Caco-2 (cell line): ENCODE measurements at regions not wholly inside any gene's neighbourhood (a gene's known extent, or its start where the extent isn't known, plus 50 kb on each side); places are given as distances from the start of the nearest gene placed in this dataset.

Experiments used
- BruUV-seq: library from RNA; stranded (reverse); fragments of 400-500 nt; replicated peaks from 2 replicates; lab custom pipeline; 2021; lab: Mats Ljungman, UMichigan
- CTCF ChIA-PET: fragments of 300-600 bp; sonication (Branson Sonifier 250); formaldehyde crosslinking; loops from one replicate; lab custom pipeline; 2022; ENCODE audit warnings: antibody characterized with exemption; lab: Charles Lee
- POLR2A ChIA-PET: fragments of 300-600 bp; sonication (Branson Sonifier 250); formaldehyde crosslinking; loops from one replicate; lab custom pipeline; 2022; ENCODE audit warnings: antibody characterized with exemption; lab: Charles Lee
- DNase-seq, 2 experiments: peaks; one replicate each; pipeline versions ENCODE4 v3.0.0 to v3.0.0-alpha.2; 2020 to 2022
- H3K27me3 ChIP-seq: replicated peaks from 2 replicates; pipeline ENCODE4 v1.6.0; 2011; ENCODE audit warnings: low read length; ENCODE audit not compliant: control insufficient read depth, insufficient read depth
- H3K36me3 ChIP-seq: 2 replicates; pipeline ENCODE4 v1.5.1; 2011; ENCODE audit warnings: low read length; ENCODE audit not compliant: control insufficient read depth, insufficient read depth
- H3K4me1 ChIP-seq: fragments of 250-450 bp; sonication (Bioruptor Pico); 2 replicates; pipeline ENCODE4 v1.5.1; 2020; ENCODE audit warnings: mild to moderate bottlenecking
- H3K4me3 ChIP-seq: 2 replicates; pipeline ENCODE4 v1.5.1; 2011; ENCODE audit warnings: low read depth, mild to moderate bottlenecking, control low read depth, low read length
- H3K9me3 ChIP-seq: fragments of 250-450 bp; sonication (Bioruptor Pico); 2 replicates; pipeline ENCODE4 v1.5.1; 2020; ENCODE audit warnings: mild to moderate bottlenecking, moderate library complexity
- H3K27ac Mint-ChIP-seq: one replicate; pipeline ENCODE4 v1.8.0; 2022; ENCODE audit warnings: mixed read lengths; ENCODE audit not compliant: unreplicated experiment
- H3K27me3 Mint-ChIP-seq: one replicate; pipeline ENCODE4 v1.8.0; 2022; ENCODE audit warnings: mixed read lengths; ENCODE audit not compliant: insufficient read depth, unreplicated experiment
- H3K36me3 Mint-ChIP-seq: one replicate; pipeline ENCODE4 v1.8.0; 2022; ENCODE audit warnings: mild to moderate bottlenecking, mixed read lengths; ENCODE audit not compliant: insufficient read depth, unreplicated experiment
- H3K4me1 Mint-ChIP-seq: one replicate; pipeline ENCODE4 v1.8.0; 2022; ENCODE audit warnings: low read depth, mixed read lengths; ENCODE audit not compliant: unreplicated experiment
- H3K4me3 Mint-ChIP-seq: one replicate; pipeline ENCODE4 v1.8.0; 2022; ENCODE audit warnings: mild to moderate bottlenecking, moderate library complexity, mixed read lengths; ENCODE audit not compliant: unreplicated experiment
- H3K9me3 Mint-ChIP-seq: one replicate; pipeline ENCODE4 v1.8.0; 2022; ENCODE audit warnings: mixed read lengths; ENCODE audit not compliant: unreplicated experiment
- CTCF ChIP-seq, 2 experiments: fragments of 200-600 bp in 1 of 2; IDR thresholded peaks; 1 replicate in 1 of 2; 2 replicates in 1 of 2; pipeline versions ENCODE4 v1.5.1 to v1.8.0; 2011 to 2022; ENCODE audit warnings: antibody characterized with exemption in 1 of 2, control low read depth in 1 of 2, inconsistent platforms in 1 of 2, low read depth in 1 of 2, low read length in 1 of 2, mild to moderate bottlenecking in 1 of 2, moderate library complexity in 1 of 2; ENCODE audit not compliant: insufficient read depth in 1 of 2, severe bottlenecking in 1 of 2, unreplicated experiment in 1 of 2
- intact Hi-C: fragments of 100-400 bp; cut with micrococcal nuclease; formaldehyde crosslinking; loops from one replicate; pipeline ENCODE4 v1.10.0; 2022; ENCODE audit not compliant: unreplicated experiment

DNA sequence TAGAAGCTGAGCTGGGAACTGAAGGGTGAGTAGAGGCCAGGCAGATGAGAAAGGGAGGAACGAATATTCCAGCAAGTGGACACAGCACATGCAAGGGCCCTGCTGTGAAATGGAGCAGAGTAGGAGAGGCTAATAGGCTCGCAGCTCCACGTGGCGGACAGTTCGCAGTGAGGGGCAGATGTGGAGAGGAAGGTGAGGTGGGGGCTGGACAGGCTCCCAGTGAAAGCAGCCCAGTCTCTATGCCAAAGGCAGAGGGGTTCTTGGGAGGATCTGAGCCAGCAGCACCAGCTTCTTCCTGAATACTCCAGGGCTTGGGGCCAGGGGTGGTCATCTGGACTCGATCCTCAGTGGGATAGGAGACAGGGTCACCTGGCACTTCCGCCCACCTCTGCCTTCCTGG, 81.0 kb downstream of the CEBPB start:
- no peak for TF ChIP-seq CTCF (IDR thresholded peaks at IDR 0.05; ENCODE audit: insufficient read depth in 1 of 2, low read depth in 1 of 2, low read length in 1 of 2, severe bottlenecking in 1 of 2, unreplicated experiment in 1 of 2)
- Histone ChIP-seq H3K27me3 (no peaks in the 10 kb centered on the region), H3K36me3 (no peaks in the 10 kb centered on the region), H3K4me3 (no peak overlapping the region), H3K9me3 (no peaks in the 10 kb centered on the region), H3K4me1 (peaks cover 21% of the 10 kb centered on the region)
- BruUV-seq = no TSS peak
- no peak overlapping the region for H3K4me3 Mint-ChIP-seq
- no peaks in the 10 kb centered on the region for H3K27me3 Mint-ChIP-seq
- no peaks in the 10 kb centered on the region for H3K9me3 Mint-ChIP-seq
- H3K27ac Mint-ChIP-seq = peak overlapping the region; percentile 2
- POLR2A ChIA-PET = no interaction called here
- no peaks in the 10 kb centered on the region for H3K36me3 Mint-ChIP-seq
- CTCF ChIA-PET = interaction anchor here (0.9 kb wide), 1 partner anchor 81 kb away, joined by 3 read pairs; the partner anchor contains the start of gene CEBPB
- H3K4me1 Mint-ChIP-seq = peaks cover 23% of the 10 kb centered on the region
- intact Hi-C loops = loop anchor here (2.0 kb wide), 1 partner anchor 81 kb away; the partner anchor contains the start of gene CEBPB
- DNase-seq = no peak

- no peak overlapping the region for H3K4me3 ChIP-seq
- POLR2A ChIA-PET = interaction anchor here (0.6 kb wide), 1 partner anchor 16 kb away, joined by 3 read pairs; no protein-coding TSS in a partner anchor
- H3K36me3 Mint-ChIP-seq = no peaks in the 10 kb centered on the region
- intact Hi-C loops = loop anchor here (2.0 kb wide), 1 partner anchor 81 kb away; the partner anchor contains the start of gene CEBPB
- no TSS peak for BruUV-seq
- H3K27me3 ChIP-seq = no peaks in the 10 kb centered on the region
- no peak overlapping the region for H3K4me3 Mint-ChIP-seq
- H3K4me1 ChIP-seq = peaks cover 23% of the 10 kb centered on the region
- no peak overlapping the region for H3K27ac Mint-ChIP-seq
- peaks cover 24% of the 10 kb centered on the region for H3K4me1 Mint-ChIP-seq
- no peak for DNase-seq
- H3K9me3 Mint-ChIP-seq = no peaks in the 10 kb centered on the region
- CTCF ChIA-PET = interaction anchor here (0.9 to 1.4 kb wide), 2 partner anchors 9 to 81 kb away, joined by 3 read pairs; partner anchors contain the start of gene CEBPB
- no peak for TF ChIP-seq CTCF (IDR thresholded peaks at IDR 0.05; ENCODE audit: insufficient read depth in 1 of 2, low read depth in 1 of 2, low read length in 1 of 2, severe bottlenecking in 1 of 2, unreplicated experiment in 1 of 2)
- H3K9me3 ChIP-seq = no peaks in the 10 kb centered on the region
- H3K27me3 Mint-ChIP-seq = no peaks in the 10 kb centered on the region
- no peaks in the 10 kb centered on the region for H3K36me3 ChIP-seq
Observed at GRCh38 chr20:50272030-50272723, 81.5 kb downstream of the CEBPB start.

DNA sequence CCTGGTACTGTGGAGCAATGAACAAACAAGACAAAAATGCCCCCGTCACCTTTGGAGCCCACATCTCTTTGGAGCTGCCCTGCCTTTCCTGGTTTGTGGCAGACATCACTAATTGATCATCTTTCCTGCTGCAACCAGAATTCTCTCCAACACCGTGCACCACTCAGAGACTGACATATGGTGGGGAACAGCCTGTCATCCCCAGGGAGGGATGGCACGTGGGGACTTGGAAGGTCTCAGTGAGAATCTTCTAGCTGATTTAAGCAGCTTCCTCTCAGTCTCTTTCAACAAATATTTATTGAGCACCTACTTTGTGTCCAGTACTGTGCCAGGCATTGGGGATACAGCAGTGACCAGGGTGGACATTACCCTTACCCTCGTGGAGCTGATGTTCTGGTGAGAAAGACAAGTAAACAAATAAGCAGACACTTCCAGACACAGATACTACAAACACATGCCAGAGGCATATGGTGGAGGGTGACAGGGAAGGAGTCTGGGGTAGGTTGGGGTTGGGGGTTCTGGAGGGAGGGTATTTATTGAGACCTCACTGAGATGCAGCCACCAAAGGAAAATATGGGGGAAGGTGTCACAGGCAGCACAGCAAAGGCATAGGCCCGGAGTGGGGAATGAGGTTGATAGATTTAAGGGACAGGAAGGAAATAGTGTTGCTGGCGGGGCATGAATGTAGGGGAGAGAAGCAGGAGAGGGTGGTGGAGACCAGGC, 82.3 kb downstream of the CEBPB start:
- intact Hi-C loops = loop anchor here (2.0 kb wide), 1 partner anchor 82 kb away; the partner anchor contains the start of gene CEBPB
- H3K27ac Mint-ChIP-seq = no peak overlapping the region
- peaks cover 22% of the 10 kb centered on the region for H3K4me1 Mint-ChIP-seq
- Histone ChIP-seq H3K4me1 (peaks cover 23% of the 10 kb centered on the region), H3K4me3 (no peak overlapping the region), H3K27me3 (no peaks in the 10 kb centered on the region), H3K36me3 (no peaks in the 10 kb centered on the region), H3K9me3 (no peaks in the 10 kb centered on the region)
- no peaks in the 10 kb centered on the region for H3K27me3 Mint-ChIP-seq
- TF ChIP-seq CTCF (IDR thresholded peaks at IDR 0.05; ENCODE audit: insufficient read depth in 1 of 2, low read depth in 1 of 2, low read length in 1 of 2, severe bottlenecking in 1 of 2, unreplicated experiment in 1 of 2) = no peak
- ChIA-PET POLR2A (no interaction called here), CTCF (interaction anchor here (0.6 to 1.4 kb wide), 3 partner anchors 9 to 292 kb away, joined by 3 to 4 read pairs (median 3); no protein-coding TSS in a partner anchor)
- DNase-seq = peak in 1 of 2 experiments; percentile 58
- no peak overlapping the region for H3K4me3 Mint-ChIP-seq
- no peaks in the 10 kb centered on the region for H3K36me3 Mint-ChIP-seq
- H3K9me3 Mint-ChIP-seq = no peaks in the 10 kb centered on the region
- BruUV-seq = no TSS peak
